CD14-positive monocyte (primary cell): ENCODE measurements at regions not wholly inside any gene's neighbourhood (a gene's known extent, or its start where the extent isn't known, plus 50 kb on each side); places are given as distances from the start of the nearest gene placed in this dataset.

Source experiments
- DNase-seq, 3 donors: peaks; one replicate each; pipeline ENCODE4 v3.0.0-alpha.2; 2011 to 2022
- H2AFZ ChIP-seq: 2 replicates; pipeline ENCODE4 v1.6.0; 2012; ENCODE audit warnings: mild to moderate bottlenecking, low read depth, low read length, inconsistent platforms; ENCODE audit not compliant: insufficient read depth, poor library complexity, severe bottlenecking
- H3K27ac ChIP-seq, 2 donors: 1 replicate in 1 of 2; 2 replicates in 1 of 2; pipeline ENCODE4 v1.5.1; 2012 to 2013; ENCODE audit warnings: low read length in 2 of 2, control low read depth in 1 of 2, inconsistent platforms in 1 of 2, low read depth in 1 of 2, mild to moderate bottlenecking in 1 of 2
- H3K27me3 ChIP-seq, 2 donors: one replicate each; pipeline versions ENCODE4 v1.6.0 to v1.6.1; 2011 to 2013; ENCODE audit warnings: low read length in 2 of 2; ENCODE audit not compliant: control insufficient read depth in 2 of 2, insufficient read depth in 2 of 2
- H3K36me3 ChIP-seq, 2 donors: replicated peaks in 1 of 2; 1 replicate in 1 of 2; 2 replicates in 1 of 2; pipeline versions ENCODE4 v1.5.1 to v1.6.1; 2012 to 2013; ENCODE audit warnings: low read length in 2 of 2, control low read depth in 1 of 2, inconsistent platforms in 1 of 2, mild to moderate bottlenecking in 1 of 2; ENCODE audit not compliant: insufficient read depth in 2 of 2, control insufficient read depth in 1 of 2
- H3K4me1 ChIP-seq, 2 donors: 1 replicate in 1 of 2; 2 replicates in 1 of 2; pipeline versions ENCODE4 v1.5.1 to v1.6.1; 2012 to 2013; ENCODE audit warnings: low read length in 2 of 2, control low read depth in 1 of 2, inconsistent platforms in 1 of 2, mild to moderate bottlenecking in 1 of 2, moderate library complexity in 1 of 2; ENCODE audit not compliant: insufficient read depth in 2 of 2, control insufficient read depth in 1 of 2
- H3K4me2 ChIP-seq: replicated peaks from 2 replicates; pipeline ENCODE3; 2012; ENCODE audit warnings: low read length, moderate library complexity, mild to moderate bottlenecking; ENCODE audit not compliant: poor library complexity, severe bottlenecking; ENCODE audit errors: extremely low read depth
- H3K4me3 ChIP-seq, 3 experiments: fragments of 200-600 bp in 1 of 3; sonication (generic) in 1 of 3; replicated peaks in 1 of 3; 1 replicate in 2 of 3; 2 replicates in 1 of 3; pipeline ENCODE4 v1.5.1; 2011 to 2013; ENCODE audit warnings: low read length in 3 of 3, mild to moderate bottlenecking in 3 of 3, control low read depth in 2 of 3, low read depth in 2 of 3, inconsistent platforms in 1 of 3, moderate library complexity in 1 of 3
- H3K79me2 ChIP-seq: 2 replicates; pipeline ENCODE4 v1.6.0; 2012; ENCODE audit warnings: mild to moderate bottlenecking, control low read depth, inconsistent platforms, low read length, moderate library complexity; ENCODE audit not compliant: insufficient read depth
- H3K9ac ChIP-seq: 2 replicates; pipeline ENCODE4 v1.6.0; 2017; ENCODE audit warnings: low read length, mild to moderate bottlenecking; ENCODE audit not compliant: insufficient read depth, poor library complexity, severe bottlenecking
- H3K9me3 ChIP-seq, 2 donors: replicated peaks in 1 of 2; 1 replicate in 1 of 2; 2 replicates in 1 of 2; pipeline versions ENCODE4 v1.5.1 to v1.6.1; 2012 to 2013; ENCODE audit warnings: low read length in 2 of 2, control low read depth in 1 of 2; ENCODE audit not compliant: control insufficient read depth in 1 of 2, insufficient read depth in 1 of 2
- H4K20me1 ChIP-seq: 2 replicates; pipeline ENCODE4 v1.6.0; 2012; ENCODE audit warnings: mild to moderate bottlenecking, low read length, control low read depth, moderate library complexity; ENCODE audit not compliant: insufficient read depth
- H3K27ac Mint-ChIP-seq, 7 donors: one replicate each; pipeline ENCODE4 v1.8.0; 2020; ENCODE audit warnings: mild to moderate bottlenecking in 7 of 7, mixed read lengths in 7 of 7, moderate library complexity in 6 of 7, inconsistent platforms in 2 of 7
- H3K27me3 Mint-ChIP-seq, 3 donors: one replicate each; pipeline ENCODE4 v1.8.0; 2021 to 2022; ENCODE audit warnings: low read depth in 3 of 3, mild to moderate bottlenecking in 3 of 3, mixed read lengths in 3 of 3, moderate library complexity in 3 of 3, inconsistent platforms in 1 of 3
- H3K36me3 Mint-ChIP-seq, 2 donors: one replicate each; pipeline ENCODE4 v1.8.0; 2020; ENCODE audit warnings: mixed read lengths in 2 of 2, inconsistent platforms in 1 of 2, mild to moderate bottlenecking in 1 of 2
- H3K4me1 Mint-ChIP-seq: one replicate; pipeline ENCODE4 v1.8.0; 2020; ENCODE audit warnings: mild to moderate bottlenecking, mixed read lengths
- H3K4me3 Mint-ChIP-seq, 2 donors: one replicate each; pipeline ENCODE4 v1.8.0; 2020; ENCODE audit warnings: mild to moderate bottlenecking in 2 of 2, mixed read lengths in 2 of 2, moderate library complexity in 1 of 2
- H3K9me3 Mint-ChIP-seq, 7 donors: one replicate each; pipeline ENCODE4 v1.8.0; 2020 to 2022; ENCODE audit warnings: mixed read lengths in 7 of 7, mild to moderate bottlenecking in 6 of 7, moderate library complexity in 6 of 7, inconsistent platforms in 2 of 7
- WGBS: methylation state at CpG from one replicate; pipeline ENCODE4 v1.1.5; 2013; ENCODE audit warnings: missing lambda C conversion rate; ENCODE audit not compliant: insufficient coverage; 5-methylcytosine and 5-hydroxymethylcytosine counted together
- intact Hi-C, 2 donors: fragments of 100-400 bp; cut with micrococcal nuclease; formaldehyde crosslinking; loops; one replicate each; pipeline versions ENCODE4 v1.15.0 to v1.15.1; 2023
- TF ChIP-seq, protein P1 (sequence below): fragments of 200-600 bp; IDR thresholded peaks from one replicate; pipeline ENCODE4 v1.8.0; 2022; ENCODE audit warnings: antibody characterized with exemption, mild to moderate bottlenecking

DNA sequence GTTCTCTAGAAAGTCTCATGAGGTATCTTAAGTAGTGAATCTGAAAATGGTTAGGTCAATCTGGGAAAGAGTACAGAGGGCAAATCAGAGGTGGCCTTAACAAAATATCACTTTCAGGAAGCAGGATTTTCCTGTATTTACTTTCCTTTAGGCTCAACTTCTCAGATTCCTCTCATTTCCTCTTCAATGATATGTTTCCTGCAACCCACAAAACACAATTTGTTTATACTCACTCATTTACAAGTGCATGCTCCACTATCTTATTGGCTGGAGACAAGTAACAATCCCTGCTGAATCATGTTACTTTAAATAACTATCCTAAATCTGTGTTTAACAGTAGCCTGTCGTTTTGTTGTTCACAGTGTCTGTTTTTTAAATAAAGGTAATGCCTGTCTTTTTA is 228.1 kb downstream of the DSC3 start:
- no peak overlapping the region for H3K4me3 Mint-ChIP-seq
- H3K79me2 ChIP-seq: no peaks in the 10 kb centered on the region
- WGBS: no CpG with 5 or more reads among the region's 1 CpG

DNA sequence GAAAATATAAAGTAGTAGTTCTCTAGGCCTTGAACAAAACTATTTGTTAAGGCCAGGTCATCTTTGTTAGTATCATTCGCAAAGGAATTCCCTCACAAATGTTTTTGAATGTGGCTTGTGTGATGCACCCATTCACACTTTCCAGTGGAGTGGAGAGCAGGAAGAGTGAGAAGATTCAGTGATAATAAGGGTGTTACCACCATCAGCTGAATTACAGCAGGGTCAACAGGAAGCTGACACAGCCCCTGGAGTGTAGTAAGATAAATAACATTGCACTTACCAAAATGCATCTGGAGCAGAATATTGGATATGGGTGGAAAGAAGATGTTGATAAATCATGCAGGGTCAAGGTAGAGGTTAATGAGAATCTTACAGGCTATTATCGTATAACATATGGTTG is 231.0 kb downstream of the DSC3 start:
- no peaks in the 10 kb centered on the region for H3K36me3 Mint-ChIP-seq
- no peaks in the 10 kb centered on the region for H3K27me3 ChIP-seq
- no peaks in the 10 kb centered on the region for H3K9me3 ChIP-seq
- TF ChIP-seq, protein P1, sequence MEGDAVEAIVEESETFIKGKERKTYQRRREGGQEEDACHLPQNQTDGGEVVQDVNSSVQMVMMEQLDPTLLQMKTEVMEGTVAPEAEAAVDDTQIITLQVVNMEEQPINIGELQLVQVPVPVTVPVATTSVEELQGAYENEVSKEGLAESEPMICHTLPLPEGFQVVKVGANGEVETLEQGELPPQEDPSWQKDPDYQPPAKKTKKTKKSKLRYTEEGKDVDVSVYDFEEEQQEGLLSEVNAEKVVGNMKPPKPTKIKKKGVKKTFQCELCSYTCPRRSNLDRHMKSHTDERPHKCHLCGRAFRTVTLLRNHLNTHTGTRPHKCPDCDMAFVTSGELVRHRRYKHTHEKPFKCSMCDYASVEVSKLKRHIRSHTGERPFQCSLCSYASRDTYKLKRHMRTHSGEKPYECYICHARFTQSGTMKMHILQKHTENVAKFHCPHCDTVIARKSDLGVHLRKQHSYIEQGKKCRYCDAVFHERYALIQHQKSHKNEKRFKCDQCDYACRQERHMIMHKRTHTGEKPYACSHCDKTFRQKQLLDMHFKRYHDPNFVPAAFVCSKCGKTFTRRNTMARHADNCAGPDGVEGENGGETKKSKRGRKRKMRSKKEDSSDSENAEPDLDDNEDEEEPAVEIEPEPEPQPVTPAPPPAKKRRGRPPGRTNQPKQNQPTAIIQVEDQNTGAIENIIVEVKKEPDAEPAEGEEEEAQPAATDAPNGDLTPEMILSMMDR: no peak
- no peaks in the 10 kb centered on the region for H3K4me1 ChIP-seq
- no peak overlapping the region for H2AFZ ChIP-seq
- no peak overlapping the region for H3K27ac ChIP-seq
- no peaks in the 10 kb centered on the region for H3K79me2 ChIP-seq
- peaks cover 0 to 5% (median 1%) of the 10 kb centered on the region in 7 donors for H3K9me3 Mint-ChIP-seq
- no peak overlapping the region for H3K4me3 ChIP-seq
- WGBS: 100% methylated on average over 1 of the region's 2 CpGs
- intact Hi-C loops: no loop called here
- H3K36me3 ChIP-seq: no peaks in the 10 kb centered on the region
- H4K20me1 ChIP-seq: no peaks in the 10 kb centered on the region
- no peak overlapping the region for H3K4me3 Mint-ChIP-seq
- no peak overlapping the region for H3K4me2 ChIP-seq
- H3K27ac Mint-ChIP-seq: no peak overlapping the region
- DNase-seq: no peak
- H3K4me1 Mint-ChIP-seq: no peaks in the 10 kb centered on the region
- peaks cover 0 to 2% (median 0%) of the 10 kb centered on the region in 3 donors for H3K27me3 Mint-ChIP-seq
- H3K9ac ChIP-seq: no peak overlapping the region

More for the DNA sequence above, 228.1 kb downstream of the DSC3 start:
- H3K27ac Mint-ChIP-seq: no peak overlapping the region
- H3K27ac ChIP-seq: no peak overlapping the region
- H3K9me3 Mint-ChIP-seq: peaks cover 0 to 3% (median 1%) of the 10 kb centered on the region in 7 donors
- no peaks in the 10 kb centered on the region for H3K4me1 ChIP-seq
- H3K36me3 Mint-ChIP-seq: no peaks in the 10 kb centered on the region
- peaks cover 0 to 6% of the 10 kb centered on the region in 2 donors for H3K9me3 ChIP-seq
- no peaks in the 10 kb centered on the region for H3K27me3 Mint-ChIP-seq
- H2AFZ ChIP-seq: no peak overlapping the region
- intact Hi-C loops: no loop called here
- H3K9ac ChIP-seq: no peak overlapping the region
- DNase-seq: no peak
- H3K4me1 Mint-ChIP-seq: no peaks in the 10 kb centered on the region
- TF ChIP-seq, protein P1: no peak
- no peaks in the 10 kb centered on the region for H3K27me3 ChIP-seq
- no peaks in the 10 kb centered on the region for H4K20me1 ChIP-seq
- no peak overlapping the region for H3K4me2 ChIP-seq
- H3K4me3 ChIP-seq: no peak overlapping the region
- H3K36me3 ChIP-seq: no peaks in the 10 kb centered on the region
